ENCODE measurements at regions not wholly inside any gene's neighbourhood (a gene's known extent, or its start where the extent isn't known, plus 50 kb on each side); places are given as distances from the start of the nearest gene placed in this dataset.

- no peak for TF ChIP-seq CTCF (IDR thresholded peaks at IDR 0.05)
- no peak for TF ChIP-seq POLR2A (IDR thresholded peaks at IDR 0.05)
Observed at GRCh38 chr18:60311676-60312360, 60.8 kb downstream of the MC4R start.

Data from heart left ventricle (tissue), 13 donors.